T-helper 1 cell (primary cell): ENCODE measurements at regions not wholly inside any gene's neighbourhood (a gene's known extent, or its start where the extent isn't known, plus 50 kb on each side); places are given as distances from the start of the nearest gene placed in this dataset.
"Not testable (repeated sequence)": the region's sequence is repeated elsewhere in the genome, so short reads cannot be mapped to it uniquely, and the experiment has no call there.

Source experiments
- DNase-seq, 5 donors: peaks; one replicate each; pipeline ENCODE4 v3.0.0-alpha.2; 2012 to 2020

DNA sequence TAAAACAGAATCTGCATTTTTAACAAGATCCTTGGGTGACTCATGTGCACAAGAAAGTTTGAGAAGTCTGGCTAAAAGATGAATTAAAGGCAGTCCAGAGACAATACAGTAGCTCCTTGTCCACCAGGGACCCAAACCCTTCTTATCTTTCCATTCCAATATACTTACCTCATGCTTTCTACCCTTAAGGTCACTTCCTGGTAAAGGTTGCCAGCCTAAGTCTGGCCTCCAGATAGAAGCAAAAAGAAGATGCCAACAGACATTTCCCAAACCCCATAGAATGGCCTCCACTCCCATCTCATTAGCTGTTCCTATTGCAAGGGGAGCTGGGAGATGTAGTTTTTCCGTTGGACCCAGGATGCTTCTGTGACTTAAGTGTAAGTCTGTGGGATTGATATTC, 101.4 kb upstream of the XYLT1 start:
- DNase-seq, result no peak

DNA sequence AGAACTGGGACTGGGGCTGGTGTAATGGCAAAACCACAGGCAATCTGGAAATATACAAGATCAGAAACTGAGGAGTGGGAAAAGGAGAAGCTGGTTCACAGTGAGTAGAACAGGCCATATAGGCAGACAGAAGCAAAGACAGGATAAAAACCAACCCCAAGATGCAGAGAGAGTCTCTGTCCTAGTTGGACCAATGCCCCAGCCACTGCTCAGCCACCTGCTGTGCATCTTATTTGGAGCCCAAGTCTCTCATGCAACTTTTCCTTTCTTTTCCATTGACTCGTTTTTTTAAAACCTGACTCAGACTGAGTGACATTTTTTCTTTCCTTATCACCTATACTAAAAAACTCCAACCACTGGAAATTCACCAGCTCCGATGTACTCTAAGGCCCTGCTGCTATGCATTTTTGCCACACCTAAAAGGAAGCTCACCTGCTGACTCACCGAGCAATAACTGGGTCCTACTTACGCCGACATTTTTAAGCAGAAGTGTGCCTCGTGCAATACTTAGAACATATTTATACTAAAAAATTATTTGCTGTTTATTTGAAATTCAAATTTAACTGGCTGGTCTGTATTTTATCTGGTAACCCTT, 100.8 kb upstream of the XYLT1 start:
- DNase-seq, result no peak

DNA sequence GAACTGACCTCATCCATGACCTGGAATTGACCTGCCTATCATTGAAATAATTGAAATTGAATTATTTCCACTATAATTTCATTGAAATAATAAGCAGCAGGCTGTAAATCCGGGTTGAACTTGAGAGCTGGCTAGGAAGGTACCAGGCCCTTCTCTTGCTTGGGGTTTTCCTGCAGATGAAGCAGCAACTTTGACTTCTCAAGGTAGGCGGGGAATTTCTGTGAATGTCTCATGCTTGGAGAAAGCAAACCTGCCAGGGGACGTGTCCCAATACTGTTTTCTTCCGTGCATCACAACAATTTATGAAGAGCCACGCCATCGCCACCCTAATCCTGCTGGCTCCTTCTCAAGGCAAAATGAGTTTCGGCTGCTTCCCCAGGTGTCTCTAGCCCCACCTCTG, 97.5 kb upstream of the XYLT1 start:
- no peak for DNase-seq

DNA sequence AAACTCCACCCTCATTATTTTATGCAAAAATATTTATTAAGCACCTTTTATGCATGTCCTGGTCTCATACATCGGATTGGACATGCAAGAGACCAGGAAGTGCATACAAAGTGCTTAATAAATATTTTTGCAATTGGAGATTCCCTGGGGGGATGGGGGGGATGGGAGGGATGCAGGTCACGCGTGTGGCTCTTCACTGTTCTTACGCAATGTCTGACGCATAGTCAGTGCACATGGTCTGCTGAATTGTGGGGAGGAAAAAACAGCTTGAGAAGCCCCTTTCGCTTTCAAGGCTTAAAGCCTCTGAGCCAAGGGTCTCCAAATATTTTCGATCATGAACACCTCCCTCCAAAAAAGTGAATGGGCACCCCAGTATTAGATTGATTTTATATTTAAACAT, 96.7 kb upstream of the XYLT1 start:
- DNase-seq, result no peak

DNA sequence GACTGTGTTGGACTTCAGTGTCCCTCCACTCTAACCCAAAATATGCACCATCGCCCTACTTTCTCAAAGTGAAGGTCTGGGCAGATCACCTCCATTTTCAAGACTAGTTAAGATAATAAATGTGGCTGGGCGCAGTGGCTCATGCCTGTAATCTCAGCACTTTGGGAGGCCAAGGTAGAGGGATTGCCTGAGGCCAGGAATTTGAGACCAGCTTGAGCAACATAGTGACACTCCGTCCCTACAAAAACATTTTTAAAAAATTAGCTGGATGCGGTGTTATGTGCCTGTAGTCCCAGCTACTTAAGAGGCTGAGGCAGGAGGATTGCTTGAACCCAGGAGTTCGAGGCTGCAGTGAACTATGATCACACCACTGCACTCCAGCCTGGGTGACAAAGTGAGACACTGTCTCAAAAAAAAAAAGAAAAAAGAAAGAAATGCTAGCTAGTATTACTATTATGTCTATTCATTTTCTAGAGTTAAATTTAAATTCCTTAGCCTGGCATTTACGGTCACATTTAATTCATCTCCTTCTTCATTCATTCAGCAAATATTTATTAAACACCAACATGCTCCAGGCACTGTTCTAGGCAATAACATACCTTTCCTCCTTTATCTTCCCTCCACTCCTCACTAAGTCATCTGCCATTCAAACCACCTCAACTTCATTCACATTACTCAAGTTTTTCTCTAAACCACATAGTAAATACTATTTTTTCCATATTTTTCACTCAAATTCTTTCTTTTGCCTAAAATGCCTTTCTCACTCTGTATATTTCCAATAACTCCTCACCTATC, 96.1 kb upstream of the XYLT1 start:
- DNase-seq, result no peak

DNA sequence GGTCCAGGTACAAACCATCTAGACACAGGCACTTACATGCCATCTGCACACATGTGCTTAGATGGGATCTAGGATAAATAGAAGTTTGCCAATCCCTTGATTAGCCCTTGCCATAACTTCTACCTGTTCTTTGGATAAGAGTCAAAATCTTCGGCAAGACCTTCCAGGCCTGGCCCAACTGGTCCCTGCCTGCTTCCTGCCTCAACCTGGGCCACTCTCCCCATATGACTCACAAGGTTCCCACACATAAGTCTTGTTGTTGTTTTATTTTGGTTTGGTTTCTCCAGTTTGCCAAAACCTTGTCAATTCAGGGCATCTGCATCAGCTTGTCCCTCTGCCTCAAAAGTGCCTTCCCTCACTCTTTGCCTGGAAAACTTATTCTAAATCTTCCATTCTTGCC, 95.3 kb upstream of the XYLT1 start:
- DNase-seq, result no peak

DNA sequence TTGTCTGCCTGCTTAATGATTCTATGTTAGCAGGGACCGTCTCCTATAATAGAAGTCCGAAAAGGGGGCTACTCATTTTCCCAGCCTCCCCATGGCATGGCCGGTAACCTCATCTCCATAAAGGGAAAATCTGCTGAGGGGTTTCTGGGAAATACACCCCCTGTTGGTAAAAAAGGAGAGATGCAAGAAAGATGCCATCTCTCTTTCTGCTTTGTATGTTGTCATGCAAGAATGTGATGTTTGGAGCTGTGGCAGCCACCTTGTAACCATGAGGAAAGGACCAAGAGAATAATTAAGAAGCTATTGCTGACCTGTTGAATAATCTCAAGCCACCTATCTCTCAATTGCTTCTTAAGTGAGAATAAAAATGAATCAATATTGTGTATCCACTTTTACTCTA, 94.8 kb upstream of the XYLT1 start:
- DNase-seq, result no peak

DNA sequence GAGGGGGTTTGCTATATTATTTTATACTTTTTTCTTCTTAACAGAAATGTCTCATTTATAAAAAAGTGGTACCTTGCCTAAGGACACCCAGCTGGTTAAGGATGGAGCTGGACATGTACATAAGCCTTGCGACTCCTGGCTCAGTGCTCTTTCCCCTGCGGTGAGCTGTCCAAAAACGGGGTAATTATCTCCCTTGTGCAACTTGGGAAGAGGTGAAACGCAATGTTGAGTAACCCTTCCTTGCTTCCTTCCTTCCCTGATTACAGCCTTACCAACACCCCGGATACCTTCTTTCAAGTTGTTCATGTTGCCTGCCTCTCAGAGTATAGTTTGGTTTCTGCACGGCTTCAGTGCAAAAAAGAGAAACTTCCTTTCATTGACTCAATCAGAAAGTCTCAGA, 94.1 kb upstream of the XYLT1 start:
- no peak for DNase-seq

DNA sequence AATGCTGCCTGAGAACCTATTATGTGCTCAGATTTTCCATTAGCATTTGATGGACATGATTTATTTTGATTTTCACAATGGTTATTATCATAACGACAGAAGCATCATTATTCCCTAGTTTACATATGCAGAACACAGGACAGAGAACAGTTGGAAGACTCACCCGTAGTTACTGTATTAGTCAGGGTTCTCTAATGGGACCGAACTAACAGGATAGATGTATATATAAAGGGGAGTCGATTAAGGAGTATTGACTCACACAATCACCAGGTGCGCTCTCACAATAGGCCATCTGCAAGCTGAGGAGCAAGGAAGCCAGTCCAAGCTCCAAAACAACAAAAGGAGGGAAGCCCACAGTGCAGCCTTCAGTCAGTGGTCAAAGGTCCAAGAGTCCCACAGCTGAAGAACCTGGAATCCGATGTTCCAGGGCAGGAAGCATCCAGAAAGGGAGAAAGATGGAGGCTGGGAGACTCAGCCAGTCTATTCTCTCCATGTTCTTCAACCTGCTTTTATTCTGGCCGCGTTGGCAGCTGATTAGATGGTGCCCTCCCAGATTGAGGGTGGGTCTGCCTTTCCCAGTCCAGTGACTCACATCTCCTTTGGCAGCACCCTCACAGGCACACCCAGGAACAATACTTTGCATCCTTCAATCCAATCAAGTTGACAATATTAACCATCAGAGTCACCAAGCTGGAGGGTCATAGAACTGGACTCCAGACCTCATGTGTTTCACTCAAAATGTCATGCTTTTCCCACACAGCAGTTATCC, 92.7 kb upstream of the XYLT1 start:
- DNase-seq, result no peak

DNA sequence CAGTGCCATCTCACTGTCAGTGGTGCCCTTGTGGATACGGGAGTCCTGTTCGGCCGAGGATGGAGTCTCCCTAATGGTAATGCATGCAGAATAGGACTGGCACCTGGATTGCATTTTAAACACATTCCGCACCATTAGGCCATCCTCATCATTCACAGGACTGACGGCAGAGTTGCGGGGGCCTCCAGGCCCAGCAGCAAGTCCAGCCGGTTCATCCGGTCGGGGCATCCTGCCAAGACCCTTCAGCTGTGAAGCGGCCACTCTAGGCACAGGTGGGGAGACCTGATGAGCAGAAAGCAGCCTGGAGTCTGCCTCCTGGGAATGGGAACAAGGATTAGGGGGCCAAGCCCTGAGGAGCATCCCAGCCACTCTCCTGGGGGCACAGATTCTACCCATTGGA, 90.3 kb upstream of the XYLT1 start:
- no peak for DNase-seq

DNA sequence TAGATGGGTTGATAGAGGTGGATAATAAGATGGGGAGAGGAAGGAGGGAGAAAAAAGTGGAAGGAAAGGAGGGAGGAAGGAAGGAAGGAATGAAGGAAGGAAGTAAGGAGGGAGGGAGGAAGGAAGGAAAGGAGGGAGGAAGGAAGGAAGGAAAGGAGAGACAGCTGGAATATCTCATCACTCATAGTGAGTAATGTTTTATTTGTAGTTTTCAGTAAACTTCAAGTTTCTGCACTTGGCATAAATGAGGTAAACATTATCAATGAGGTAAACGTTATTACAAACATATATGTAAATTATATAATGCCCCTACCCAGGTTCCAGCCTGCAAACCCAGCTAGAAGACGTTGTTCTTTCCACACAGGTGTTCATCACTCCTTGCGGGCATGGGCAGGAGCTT, 89.8 kb upstream of the XYLT1 start:
- DNase-seq, result no peak

DNA sequence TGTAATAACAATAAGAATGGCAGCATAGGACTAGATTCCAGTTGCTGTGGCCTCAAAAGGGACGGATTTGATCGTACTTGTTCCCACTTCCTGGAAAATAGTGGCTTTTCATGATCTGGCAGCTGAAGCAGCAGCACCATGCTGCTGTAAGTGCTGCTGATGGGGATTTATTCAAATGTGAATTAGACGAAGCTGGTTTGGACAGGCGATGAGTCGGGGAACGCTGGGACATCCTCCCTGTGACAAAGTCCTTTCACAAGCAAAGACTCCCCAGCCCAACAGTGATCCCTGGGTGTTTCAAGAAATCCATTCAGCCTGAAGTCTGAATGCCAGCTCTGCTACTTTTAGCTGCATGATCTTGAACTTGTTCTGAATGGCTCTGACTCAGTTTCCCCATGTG, 88.6 kb upstream of the XYLT1 start:
- DNase-seq, result no peak

DNA sequence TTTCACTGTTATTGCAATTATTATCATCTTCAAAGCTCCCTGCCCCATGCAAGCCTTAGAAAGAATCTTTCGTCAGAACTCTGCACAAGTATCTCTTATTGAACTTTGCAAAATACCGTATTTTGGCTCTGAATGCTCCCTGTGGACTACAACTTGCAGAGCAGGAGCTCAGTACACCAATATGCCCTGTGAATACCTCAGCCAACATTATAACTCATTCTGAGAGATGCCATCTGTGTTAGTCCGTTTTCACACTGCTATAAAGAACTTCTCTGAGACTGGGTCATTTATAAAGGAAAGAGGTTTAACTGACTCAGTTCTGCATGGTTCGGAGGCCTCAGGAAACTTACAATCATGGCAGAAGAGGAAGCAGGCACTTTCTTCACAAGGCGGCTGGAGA, 87.2 kb upstream of the XYLT1 start:
- no peak for DNase-seq

DNA sequence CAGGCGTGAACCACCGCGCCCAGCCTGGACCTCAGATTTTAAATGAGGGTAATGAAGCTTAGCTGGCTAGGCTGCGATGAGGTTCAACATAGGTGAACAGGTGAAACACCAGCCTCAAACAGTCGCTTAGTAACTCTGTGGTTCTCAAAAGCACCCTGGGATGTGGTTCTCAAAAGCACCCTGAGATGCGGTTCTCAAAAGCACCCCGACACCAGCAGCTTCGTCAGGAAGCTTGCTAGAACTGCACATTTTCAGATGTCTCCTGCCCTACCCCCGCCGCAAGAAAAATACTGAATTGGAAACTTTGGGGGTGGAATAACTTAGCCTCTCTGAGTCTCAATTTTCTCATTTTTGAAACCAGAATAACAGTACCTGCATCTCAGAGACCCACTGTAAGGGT, 86.7 kb upstream of the XYLT1 start:
- no peak for DNase-seq

DNA sequence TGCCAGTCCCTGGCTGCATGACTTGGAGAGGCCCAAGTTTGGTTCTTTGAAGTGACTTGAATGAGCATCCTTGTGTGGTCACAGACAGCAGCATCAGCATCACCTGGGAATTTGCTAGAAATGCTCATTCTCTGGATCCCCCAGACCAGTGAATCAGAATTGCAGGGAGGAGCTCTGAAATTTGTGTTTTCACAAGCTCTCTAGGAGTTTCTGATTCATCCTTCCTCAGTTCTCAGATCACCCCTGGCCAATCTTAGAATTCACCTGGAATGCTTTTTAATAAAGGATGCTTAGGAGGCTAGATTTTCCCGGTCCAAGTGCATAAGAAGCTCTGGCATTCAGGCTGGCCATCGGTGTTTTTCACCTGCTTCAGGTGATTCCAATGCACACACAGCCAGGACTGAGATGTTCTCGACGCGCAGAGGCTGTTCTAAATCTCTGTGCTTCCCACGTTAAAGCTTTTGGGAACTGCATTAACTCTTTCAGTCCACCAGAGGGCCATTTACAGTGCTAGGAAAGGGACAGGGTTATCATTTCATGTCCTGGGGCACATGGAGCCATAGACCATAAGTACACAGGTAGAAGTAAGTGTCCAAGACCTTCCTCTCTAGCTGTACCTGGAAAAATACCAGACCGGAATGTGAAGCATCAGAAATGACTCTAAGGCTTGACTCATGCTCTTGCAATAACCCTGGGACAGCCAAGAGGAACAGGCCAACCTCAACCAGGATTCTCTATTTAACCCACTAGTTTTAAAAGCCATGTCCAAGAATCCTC, 85.7 kb upstream of the XYLT1 start:
- DNase-seq, result peak in 1 of 5 donors; percentile 7

DNA sequence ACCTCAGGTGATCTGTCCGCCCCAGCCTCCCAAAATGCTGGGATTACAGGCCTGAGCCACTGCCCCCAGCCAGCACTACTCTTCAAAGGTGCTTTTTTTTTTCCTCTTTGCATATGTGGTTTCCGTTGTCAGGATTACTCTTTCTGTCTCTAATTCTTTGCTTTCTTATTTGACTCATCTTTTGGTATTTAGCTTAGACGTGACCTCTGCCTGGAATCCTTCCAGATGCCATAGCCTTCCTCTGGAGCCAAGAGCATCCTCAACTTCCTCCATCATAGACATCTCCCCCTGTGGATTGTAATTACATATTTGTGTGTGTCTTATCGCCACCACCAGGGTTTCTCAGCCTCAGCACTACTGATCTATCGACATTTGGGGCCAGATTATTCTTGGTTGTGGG, 84.4 kb upstream of the XYLT1 start:
- no peak for DNase-seq

DNA sequence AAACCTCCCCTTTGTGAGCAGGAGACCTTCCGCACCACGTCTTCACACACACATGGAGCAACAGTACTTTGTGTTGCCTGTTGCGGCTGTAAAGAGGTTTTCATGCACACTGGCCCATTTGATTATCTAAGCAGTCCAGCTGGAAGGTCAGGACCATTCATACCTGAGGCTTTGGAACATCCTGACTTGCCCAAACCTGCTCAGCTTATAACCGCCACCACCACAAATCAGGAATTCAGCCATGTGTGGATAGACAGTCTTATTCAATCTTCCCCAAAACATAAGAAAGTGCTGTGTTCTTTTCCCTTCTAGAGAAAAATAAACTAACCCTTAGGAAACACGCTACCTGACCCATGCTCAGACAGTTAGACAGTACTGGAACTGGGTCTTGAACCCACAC, 81.6 kb upstream of the XYLT1 start:
- DNase-seq, result no peak

DNA sequence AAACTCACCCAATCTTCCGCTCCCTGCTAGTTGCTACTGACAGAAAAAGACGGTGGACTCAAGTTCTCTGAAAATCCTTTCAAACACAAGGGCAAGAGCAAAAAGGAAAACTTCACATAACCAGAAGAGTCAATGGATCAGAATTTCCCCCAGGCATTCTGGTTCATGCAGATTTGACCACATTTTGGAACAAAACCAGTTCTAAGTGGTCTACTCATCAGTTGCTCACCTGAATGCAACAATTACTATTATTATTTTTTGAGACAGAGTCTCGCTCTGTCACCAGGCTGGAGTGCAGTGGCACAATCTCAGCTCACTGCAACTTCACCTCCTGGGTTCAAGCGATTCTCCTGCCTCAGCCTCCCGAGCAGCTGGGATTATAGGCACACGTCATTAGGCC, 80.9 kb upstream of the XYLT1 start:
- not testable (repeated sequence) for DNase-seq

DNA sequence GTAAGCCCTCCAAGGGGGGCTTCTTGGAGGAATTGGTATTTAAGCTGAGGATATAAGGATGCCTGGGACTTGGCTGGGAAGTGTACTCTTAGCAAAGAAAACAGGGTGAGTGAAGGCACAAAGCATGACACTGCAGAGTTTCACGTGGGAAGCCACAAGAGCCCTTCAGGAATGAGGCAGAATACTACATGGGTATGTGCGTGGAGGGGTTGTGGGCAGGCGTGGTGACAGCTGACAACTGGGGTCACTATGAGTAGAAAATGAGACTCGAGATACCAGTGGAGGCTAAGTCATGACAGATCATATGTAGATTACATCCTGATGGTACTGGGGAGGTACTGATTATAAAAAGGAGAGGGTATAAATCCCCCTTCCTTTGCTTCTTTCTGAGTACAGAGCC, 78.1 kb upstream of the XYLT1 start:
- DNase-seq, result no peak

DNA sequence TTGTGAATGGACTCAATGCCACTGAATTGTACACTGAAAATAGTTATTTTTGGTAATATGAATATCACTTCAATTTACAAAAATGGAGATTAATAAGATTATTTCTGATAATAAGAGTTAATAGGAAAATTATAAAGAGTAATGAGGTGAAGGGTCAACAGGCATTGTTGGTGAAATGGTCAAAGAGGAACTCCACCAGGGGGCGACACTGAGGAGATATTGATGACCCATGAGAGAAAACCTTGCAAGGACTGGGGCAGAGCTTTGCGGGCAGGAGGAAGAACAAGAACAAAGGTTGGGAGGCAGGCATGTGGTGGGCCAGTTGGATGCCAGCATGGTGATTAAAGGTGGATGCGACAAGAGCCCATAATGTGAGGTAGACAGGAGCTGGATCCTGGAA, 74.0 kb upstream of the XYLT1 start:
- no peak for DNase-seq

DNA sequence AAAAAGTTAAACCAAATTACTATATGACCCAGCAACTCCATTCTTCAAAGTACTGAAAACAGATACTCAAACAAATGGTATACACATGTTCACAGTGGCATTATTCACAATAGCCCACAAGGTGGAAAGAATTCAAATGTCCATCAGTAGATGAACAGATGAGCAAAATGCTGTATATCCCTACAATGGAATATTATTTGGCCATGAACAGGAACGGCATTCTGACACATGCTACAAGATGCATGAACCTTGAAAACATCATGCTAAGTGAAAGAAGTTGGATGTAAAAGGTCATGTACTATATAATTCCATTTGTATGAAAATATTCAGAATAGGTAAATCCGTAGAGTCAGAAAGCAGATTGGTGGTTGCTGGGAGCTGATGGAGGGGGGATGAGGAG, 73.5 kb upstream of the XYLT1 start:
- no peak for DNase-seq

DNA sequence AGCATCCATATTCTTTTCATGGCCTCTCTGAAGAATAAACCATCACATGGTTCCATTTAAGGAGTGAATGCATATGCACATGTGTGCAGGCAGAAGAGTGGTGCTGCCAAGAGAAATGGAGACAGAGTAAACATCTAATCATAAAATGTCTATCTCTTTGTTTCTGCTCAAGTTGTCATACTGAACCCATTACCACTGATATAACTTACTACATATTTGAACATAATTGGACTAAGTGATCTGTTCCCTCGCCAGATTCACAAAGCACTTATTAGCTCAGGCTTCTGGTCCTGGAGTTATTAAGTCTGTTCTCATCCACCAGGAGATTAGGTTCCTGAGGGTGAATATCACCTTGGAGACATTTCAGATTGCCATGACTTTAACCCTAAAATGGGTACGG, 72.3 kb upstream of the XYLT1 start:
- DNase-seq, result no peak

DNA sequence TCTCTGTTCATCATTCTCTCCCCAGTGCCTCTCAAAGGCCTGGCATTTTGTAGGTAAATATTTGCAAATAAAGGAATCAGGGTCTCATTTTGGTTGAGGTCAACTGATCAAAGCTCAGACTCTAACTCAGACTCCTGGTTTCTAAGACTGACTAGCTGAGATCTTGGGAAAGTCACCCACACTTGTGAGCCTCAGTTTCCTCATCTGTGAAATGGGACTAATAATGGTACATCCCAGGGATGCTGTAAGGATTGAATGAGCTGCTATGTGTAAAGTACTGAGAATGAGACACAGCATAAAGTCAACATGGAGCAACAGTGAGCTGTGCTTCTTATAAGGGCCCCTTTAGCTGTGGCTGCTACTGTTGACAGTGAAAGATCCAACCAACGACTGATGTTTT, 70.6 kb upstream of the XYLT1 start:
- DNase-seq, result no peak
